Testis (tissue), 2 donors: ENCODE measurements at regions not wholly inside any gene's neighbourhood (a gene's known extent, or its start where the extent isn't known, plus 50 kb on each side); places are given as distances from the start of the nearest gene placed in this dataset.

ENCODE experiments used
- DNase-seq: peaks from one replicate; pipeline ENCODE4 v3.0.0-alpha.2; 2019
- H3K27ac ChIP-seq, 2 donors: fragments of 200-600 bp; sonication (generic); one replicate each; pipeline ENCODE4 v1.5.1; 2019
- H3K27me3 ChIP-seq: fragments of 200-600 bp; sonication (generic); one replicate; pipeline ENCODE4 v1.5.1; 2019
- H3K36me3 ChIP-seq: fragments of 200-600 bp; sonication (generic); one replicate; pipeline ENCODE4 v1.5.1; 2017; ENCODE audit warnings: low read depth; ENCODE audit errors: missing control alignments
- H3K4me1 ChIP-seq: fragments of 200-600 bp; sonication (generic); one replicate; pipeline ENCODE4 v1.5.1; 2019
- H3K4me3 ChIP-seq, 2 donors: fragments of 200-600 bp; sonication (generic); one replicate each; pipeline ENCODE4 v1.5.1; 2017 to 2019
- H3K9me3 ChIP-seq: fragments of 200-600 bp; sonication (generic); one replicate; pipeline ENCODE4 v1.5.1; 2017
- CTCF ChIP-seq, 3 experiments: fragments of 450-650 bp in 2 of 3; fragments of 200-600 bp in 1 of 3; sonication (generic) in 1 of 3; IDR thresholded peaks; one replicate each; pipeline ENCODE4 v1.5.1; 2016 to 2019; ENCODE audit warnings: antibody characterized with exemption in 3 of 3, mild to moderate bottlenecking in 2 of 3, moderate library complexity in 1 of 3
- POLR2A ChIP-seq: fragments of 450-650 bp; IDR thresholded peaks from one replicate; pipeline ENCODE4 v1.6.1; 2017; ENCODE audit warnings: antibody characterized with exemption, mild to moderate bottlenecking, moderate library complexity
- WGBS, 2 donors: methylation state at CpG; one replicate each; pipeline ENCODE4 v1.1.5; 2018; 5-methylcytosine and 5-hydroxymethylcytosine counted together
- intact Hi-C: fragments of 100-400 bp; cut with DNase I; formaldehyde crosslinking; loops from one replicate; pipeline ENCODE4 v1.15.1; 2023; ENCODE audit warnings: low total_unique reads

DNA sequence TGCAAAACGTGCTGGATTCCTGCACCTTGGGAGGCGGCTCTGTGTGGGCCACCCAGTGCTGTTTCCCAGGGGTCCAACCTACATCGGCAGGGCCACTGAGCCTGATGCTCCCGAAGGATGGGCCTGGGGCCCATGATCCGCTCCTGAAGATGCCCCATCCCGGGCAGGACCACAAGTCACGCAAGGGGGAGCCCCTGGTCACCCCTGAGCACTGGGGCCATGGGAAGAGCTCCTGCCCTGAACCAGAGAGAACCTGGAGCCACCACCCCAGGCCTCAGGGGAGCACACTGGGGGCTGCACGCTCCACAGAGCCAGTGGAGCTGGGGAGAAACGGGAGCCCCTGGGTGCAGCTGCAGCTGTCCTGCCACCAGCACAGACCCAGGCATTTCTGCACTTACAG lies 124.6 kb upstream of the SFSWAP start:
- no peaks in the 10 kb centered on the region for H3K36me3 ChIP-seq
- H3K27me3 ChIP-seq, result no peaks in the 10 kb centered on the region
- no peak overlapping the region for H3K4me3 ChIP-seq
- DNase-seq, result no peak
- no peaks in the 10 kb centered on the region for H3K9me3 ChIP-seq
- no peak overlapping the region for H3K27ac ChIP-seq
- H3K4me1 ChIP-seq, result no peaks in the 10 kb centered on the region
- TF ChIP-seq POLR2A (no peak), CTCF (IDR thresholded peaks at IDR 0.05) (no peak)
- WGBS, 2 donors, result 58 to 97% methylated on average over 2 to 9 of the region's 9 CpGs
- intact Hi-C loops, result no loop called here

GRCh38 chr12:131586761-131587160 lies 124.1 kb upstream of the SFSWAP start:
- H3K27ac ChIP-seq, result no peak overlapping the region
- 71 to 85% methylated on average over 1 to 3 of the region's 3 CpGs for WGBS, 2 donors
- TF ChIP-seq POLR2A, result no peak
- no peak for TF ChIP-seq CTCF (IDR thresholded peaks at IDR 0.05)
- H3K36me3 ChIP-seq, result no peaks in the 10 kb centered on the region
- no peaks in the 10 kb centered on the region for H3K9me3 ChIP-seq
- H3K4me1 ChIP-seq, result no peaks in the 10 kb centered on the region
- H3K27me3 ChIP-seq, result no peaks in the 10 kb centered on the region
- intact Hi-C loops, result no loop called here
- H3K4me3 ChIP-seq, result no peak overlapping the region
- DNase-seq, result no peak

- Histone ChIP-seq H3K4me3 (no peak overlapping the region), H3K9me3 (no peaks in the 10 kb centered on the region), H3K4me1 (no peaks in the 10 kb centered on the region), H3K36me3 (no peaks in the 10 kb centered on the region), H3K27me3 (no peaks in the 10 kb centered on the region), H3K27ac (no peak overlapping the region)
- no peak for TF ChIP-seq POLR2A
- no peak for TF ChIP-seq CTCF (IDR thresholded peaks at IDR 0.05)
- 92 to 97% methylated on average over 9 to 11 of the region's 11 CpGs for WGBS, 2 donors
- DNase-seq, result no peak
- intact Hi-C loops, result no loop called here
These were observed 123.3 kb upstream of the SFSWAP start for GRCh38 chr12:131587565-131587964.

GRCh38 chr12:131589221-131589897 lies 121.5 kb upstream of the SFSWAP start:
- TF ChIP-seq POLR2A (no peak), CTCF (IDR thresholded peaks at IDR 0.05) (no peak)
- H3K4me3 ChIP-seq, result no peak overlapping the region
- H3K4me1 ChIP-seq, result no peaks in the 10 kb centered on the region
- no peak for DNase-seq
- H3K27ac ChIP-seq, result no peak overlapping the region
- whole genome bisulfite sequencing, 2 donors, result 80 to 87% methylated on average over 11 of the region's 11 CpGs
- no peaks in the 10 kb centered on the region for H3K36me3 ChIP-seq
- intact Hi-C loops, result no loop called here
- H3K27me3 ChIP-seq, result no peaks in the 10 kb centered on the region
- H3K9me3 ChIP-seq, result no peaks in the 10 kb centered on the region

DNA sequence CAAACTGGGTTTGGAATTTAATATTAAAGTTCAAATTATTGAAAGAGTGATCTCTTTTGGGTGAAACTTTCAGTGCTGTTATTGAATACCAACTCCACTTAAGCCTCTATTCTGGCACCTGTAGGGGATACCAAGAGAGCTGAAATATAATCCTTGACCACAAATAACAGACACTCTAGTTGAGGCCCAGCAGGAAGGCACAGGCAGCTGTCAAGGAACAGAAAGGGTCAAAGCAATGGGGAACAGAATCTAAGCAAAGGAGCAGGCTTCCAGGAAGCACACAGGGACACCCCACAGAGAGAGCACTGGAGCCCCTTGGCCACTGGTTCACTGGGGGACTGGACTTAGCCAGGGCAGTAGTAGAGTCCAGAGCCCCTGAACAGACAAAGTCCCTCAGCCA lies 120.9 kb upstream of the SFSWAP start:
- intact Hi-C loops, result no loop called here
- Histone ChIP-seq H3K36me3 (no peaks in the 10 kb centered on the region), H3K27ac (no peak overlapping the region), H3K9me3 (no peaks in the 10 kb centered on the region), H3K4me1 (no peaks in the 10 kb centered on the region), H3K27me3 (no peaks in the 10 kb centered on the region), H3K4me3 (no peak overlapping the region)
- DNase-seq, result no peak
- TF ChIP-seq CTCF (IDR thresholded peaks at IDR 0.05) (no peak), POLR2A (no peak)
